ENCODE measurements at regions not wholly inside any gene's neighbourhood (a gene's known extent, or its start where the extent isn't known, plus 50 kb on each side); places are given as distances from the start of the nearest gene placed in this dataset.
"Not testable (repeated sequence)": the region's sequence is repeated elsewhere in the genome, so short reads cannot be mapped to it uniquely, and the experiment has no call there.

- no peak overlapping the region for H3K4me3 ChIP-seq (ENCODE audit: low read depth, low read length)
- in situ Hi-C loops (cut with HindIII; ENCODE audit: low sequenced_read_pairs), result no loop called here
- TF ChIP-seq CTCF (IDR thresholded peaks at IDR 0.05; ENCODE audit: low read depth, low read length), result no peak
- DNase-seq (ENCODE audit: low read depth, low spot score), result no peak
Measured at GRCh38 chr2:132276571-132276981, 114.8 kb upstream of the ANKRD30BL start.

GRCh38 chr2:132278267-132278666, 116.5 kb upstream of the ANKRD30BL start:
- no peak for TF ChIP-seq CTCF (IDR thresholded peaks at IDR 0.05; ENCODE audit: low read depth, low read length)
- H3K4me3 ChIP-seq (ENCODE audit: low read depth, low read length), result no peak overlapping the region
- in situ Hi-C loops (cut with HindIII; ENCODE audit: low sequenced_read_pairs), result no loop called here
- DNase-seq (ENCODE audit: low read depth, low spot score), result no peak

GRCh38 chr2:132279344-132279743, 117.6 kb upstream of the ANKRD30BL start:
- DNase-seq (ENCODE audit: low read depth, low spot score), result no peak
- TF ChIP-seq CTCF (IDR thresholded peaks at IDR 0.05; ENCODE audit: low read depth, low read length), result no peak
- in situ Hi-C loops (cut with HindIII; ENCODE audit: low sequenced_read_pairs), result no loop called here
- no peak overlapping the region for H3K4me3 ChIP-seq (ENCODE audit: low read depth, low read length)

- in situ Hi-C loops (cut with HindIII; ENCODE audit: low sequenced_read_pairs), result no loop called here
- H3K4me3 ChIP-seq (ENCODE audit: low read depth, low read length), result no peak overlapping the region
- TF ChIP-seq CTCF (IDR thresholded peaks at IDR 0.05; ENCODE audit: low read depth, low read length), result no peak
- DNase-seq (ENCODE audit: low read depth, low spot score), result no peak
Measured at GRCh38 chr2:132279930-132280615, 118.3 kb upstream of the ANKRD30BL start.

GRCh38 chr2:132280912-132281311, 119.2 kb upstream of the ANKRD30BL start:
- no peak for DNase-seq (ENCODE audit: low read depth, low spot score)
- TF ChIP-seq CTCF (IDR thresholded peaks at IDR 0.05; ENCODE audit: low read depth, low read length), result no peak
- no peak overlapping the region for H3K4me3 ChIP-seq (ENCODE audit: low read depth, low read length)
- in situ Hi-C loops (cut with HindIII; ENCODE audit: low sequenced_read_pairs), result no loop called here

GRCh38 chr2:132282104-132282503, 120.4 kb upstream of the ANKRD30BL start:
- in situ Hi-C loops (cut with HindIII; ENCODE audit: low sequenced_read_pairs); DNase-seq (ENCODE audit: low read depth, low spot score); H3K4me3 ChIP-seq (ENCODE audit: low read depth, low read length): not testable (repeated sequence)

- no peak for DNase-seq (ENCODE audit: low read depth, low spot score)
- in situ Hi-C loops (cut with HindIII; ENCODE audit: low sequenced_read_pairs), result no loop called here
- TF ChIP-seq CTCF (IDR thresholded peaks at IDR 0.05; ENCODE audit: low read depth, low read length), result no peak
- no peak overlapping the region for H3K4me3 ChIP-seq (ENCODE audit: low read depth, low read length)
Measured at GRCh38 chr2:132282911-132283310, 121.2 kb upstream of the ANKRD30BL start.

GRCh38 chr2:132286289-132286911, 124.6 kb upstream of the ANKRD30BL start:
- H3K4me3 ChIP-seq (ENCODE audit: low read depth, low read length); in situ Hi-C loops (cut with HindIII; ENCODE audit: low sequenced_read_pairs): not testable (repeated sequence)

GRCh38 chr2:132287910-132288309, 126.2 kb upstream of the ANKRD30BL start:
- in situ Hi-C loops (cut with HindIII; ENCODE audit: low sequenced_read_pairs); DNase-seq (ENCODE audit: low read depth, low spot score); H3K4me3 ChIP-seq (ENCODE audit: low read depth, low read length): not testable (repeated sequence)

More at GRCh38 chr2:132286289-132286911, 124.6 kb upstream of the ANKRD30BL start:
- DNase-seq (ENCODE audit: low read depth, low spot score), result not testable (repeated sequence)

GRCh38 chr2:132289138-132289537, 127.4 kb upstream of the ANKRD30BL start:
- H3K4me3 ChIP-seq (ENCODE audit: low read depth, low read length); DNase-seq (ENCODE audit: low read depth, low spot score); in situ Hi-C loops (cut with HindIII; ENCODE audit: low sequenced_read_pairs): not testable (repeated sequence)

Measured in astrocyte of the spinal cord (primary cell).